ENCODE measurements at regions not wholly inside any gene's neighbourhood (a gene's known extent, or its start where the extent isn't known, plus 50 kb on each side); places are given as distances from the start of the nearest gene placed in this dataset.

- no peak for DNase-seq
These were observed 110.3 kb upstream of the CEP85L start for GRCh38 chr6:118761645-118762044.

- no peak for DNase-seq
These were observed 107.6 kb upstream of the CEP85L start for GRCh38 chr6:118758946-118759345.

GRCh38 chr6:118755941-118756646, 104.7 kb upstream of the CEP85L start:
- no peak for DNase-seq

- DNase-seq: no peak
These were observed 101.4 kb upstream of the CEP85L start for GRCh38 chr6:118752803-118753202.

- DNase-seq: no peak
These were observed 99.7 kb upstream of the CEP85L start for GRCh38 chr6:118751072-118751471.

GRCh38 chr6:118750143-118750542, 98.8 kb upstream of the CEP85L start:
- DNase-seq: no peak

GRCh38 chr6:118748311-118749062, 97.1 kb upstream of the CEP85L start:
- peak; percentile 85 for DNase-seq

GRCh38 chr6:118746825-118747174, 95.4 kb upstream of the CEP85L start:
- no peak for DNase-seq

- DNase-seq: no peak
These were observed 94.9 kb upstream of the CEP85L start for GRCh38 chr6:118746145-118746824.

GRCh38 chr6:118745156-118745555, 93.8 kb upstream of the CEP85L start:
- DNase-seq: no peak

GRCh38 chr6:118744261-118744941, 93.0 kb upstream of the CEP85L start:
- no peak for DNase-seq

GRCh38 chr6:118743746-118744145, 92.4 kb upstream of the CEP85L start:
- DNase-seq: no peak

- no peak for DNase-seq
These were observed 89.0 kb upstream of the CEP85L start for GRCh38 chr6:118740372-118740771.

GRCh38 chr6:118739696-118740353, 88.4 kb upstream of the CEP85L start:
- no peak for DNase-seq

GRCh38 chr6:118736440-118736839, 85.0 kb upstream of the CEP85L start:
- DNase-seq: no peak

GRCh38 chr6:118735320-118735719, 83.9 kb upstream of the CEP85L start:
- no peak for DNase-seq

- DNase-seq: no peak
These were observed 74.6 kb upstream of the CEP85L start for GRCh38 chr6:118725944-118726343.

GRCh38 chr6:118724211-118724610, 72.8 kb upstream of the CEP85L start:
- DNase-seq: no peak

- DNase-seq: no peak
These were observed 71.7 kb upstream of the CEP85L start for GRCh38 chr6:118722829-118723813.

GRCh38 chr6:118720125-118720473, 68.7 kb upstream of the CEP85L start:
- no peak for DNase-seq

GRCh38 chr6:118719351-118720124, 68.1 kb upstream of the CEP85L start:
- no peak for DNase-seq

Measured in SHP77 treated with DMSO at 0.1 percent for 48 hours (cell line).